OCI-LY1 (cell line): ENCODE measurements at regions not wholly inside any gene's neighbourhood (a gene's known extent, or its start where the extent isn't known, plus 50 kb on each side); places are given as distances from the start of the nearest gene placed in this dataset.

ENCODE experiments used
- EZH2 ChIP-seq: fragments of 200-600 bp; sonication (generic), shearing (Covaris generic); IDR thresholded peaks from 2 replicates; pipeline ENCODE4 v1.8.0; 2017; ENCODE audit warnings: borderline replicate concordance, mixed run types, mild to moderate bottlenecking, antibody characterized with exemption, low read length, moderate library complexity, mixed read lengths
- TF ChIP-seq, protein P1 (sequence below): fragments of 200-600 bp; sonication (generic), shearing (Covaris generic); IDR thresholded peaks from 2 replicates; pipeline ENCODE4 v1.5.1; 2017; ENCODE audit warnings: mild to moderate bottlenecking, antibody characterized with exemption, low read length, moderate library complexity, mixed read lengths

DNA sequence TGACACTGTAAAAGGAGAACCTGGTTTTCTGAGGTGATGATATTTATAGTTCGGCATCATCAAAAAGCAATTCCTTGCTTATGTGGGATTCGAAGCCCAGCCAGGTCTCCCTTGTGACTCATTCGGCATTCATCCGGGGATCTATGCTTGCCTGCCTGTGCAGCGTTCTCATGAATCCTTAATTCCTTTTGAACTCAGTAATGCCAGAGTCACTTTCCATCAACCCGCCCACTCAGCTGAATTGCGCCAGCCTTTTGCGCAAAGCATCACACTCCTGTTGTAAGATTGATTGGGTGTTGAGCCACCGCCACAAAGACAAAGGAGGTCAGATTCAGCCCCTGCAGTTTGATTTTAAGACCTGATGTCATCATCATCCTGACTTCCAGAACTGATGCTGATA, 128.6 kb downstream of the SLC17A6 start:
- no peak for TF ChIP-seq EZH2
- TF ChIP-seq, protein P1, sequence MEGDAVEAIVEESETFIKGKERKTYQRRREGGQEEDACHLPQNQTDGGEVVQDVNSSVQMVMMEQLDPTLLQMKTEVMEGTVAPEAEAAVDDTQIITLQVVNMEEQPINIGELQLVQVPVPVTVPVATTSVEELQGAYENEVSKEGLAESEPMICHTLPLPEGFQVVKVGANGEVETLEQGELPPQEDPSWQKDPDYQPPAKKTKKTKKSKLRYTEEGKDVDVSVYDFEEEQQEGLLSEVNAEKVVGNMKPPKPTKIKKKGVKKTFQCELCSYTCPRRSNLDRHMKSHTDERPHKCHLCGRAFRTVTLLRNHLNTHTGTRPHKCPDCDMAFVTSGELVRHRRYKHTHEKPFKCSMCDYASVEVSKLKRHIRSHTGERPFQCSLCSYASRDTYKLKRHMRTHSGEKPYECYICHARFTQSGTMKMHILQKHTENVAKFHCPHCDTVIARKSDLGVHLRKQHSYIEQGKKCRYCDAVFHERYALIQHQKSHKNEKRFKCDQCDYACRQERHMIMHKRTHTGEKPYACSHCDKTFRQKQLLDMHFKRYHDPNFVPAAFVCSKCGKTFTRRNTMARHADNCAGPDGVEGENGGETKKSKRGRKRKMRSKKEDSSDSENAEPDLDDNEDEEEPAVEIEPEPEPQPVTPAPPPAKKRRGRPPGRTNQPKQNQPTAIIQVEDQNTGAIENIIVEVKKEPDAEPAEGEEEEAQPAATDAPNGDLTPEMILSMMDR = no peak
